ENCODE measurements at regions not wholly inside any gene's neighbourhood (a gene's known extent, or its start where the extent isn't known, plus 50 kb on each side); places are given as distances from the start of the nearest gene placed in this dataset.

GRCh38 chr4:184953971-184954370 is 64.3 kb upstream of the HELT start:
- Histone ChIP-seq H3K9me3 (ENCODE audit: control insufficient read depth, low read length) (no peaks in the 10 kb centered on the region), H3K27ac (ENCODE audit: insufficient read depth, low read length, poor library complexity, severe bottlenecking) (no peak overlapping the region), H3K27me3 (replicated peaks; ENCODE audit: control insufficient read depth, insufficient read depth, low read length, poor library complexity, severe bottlenecking) (no peaks in the 10 kb centered on the region), H3K4me1 (ENCODE audit: control insufficient read depth, insufficient read depth, low read length, poor library complexity, severe bottlenecking) (no peaks in the 10 kb centered on the region), H3K36me3 (ENCODE audit: control insufficient read depth, insufficient read depth, low read length) (no peaks in the 10 kb centered on the region), H3K4me3 (ENCODE audit: insufficient read depth, low read depth, low read length, poor library complexity, severe bottlenecking) (no peak overlapping the region)
- DNase-seq = no peak

DNA sequence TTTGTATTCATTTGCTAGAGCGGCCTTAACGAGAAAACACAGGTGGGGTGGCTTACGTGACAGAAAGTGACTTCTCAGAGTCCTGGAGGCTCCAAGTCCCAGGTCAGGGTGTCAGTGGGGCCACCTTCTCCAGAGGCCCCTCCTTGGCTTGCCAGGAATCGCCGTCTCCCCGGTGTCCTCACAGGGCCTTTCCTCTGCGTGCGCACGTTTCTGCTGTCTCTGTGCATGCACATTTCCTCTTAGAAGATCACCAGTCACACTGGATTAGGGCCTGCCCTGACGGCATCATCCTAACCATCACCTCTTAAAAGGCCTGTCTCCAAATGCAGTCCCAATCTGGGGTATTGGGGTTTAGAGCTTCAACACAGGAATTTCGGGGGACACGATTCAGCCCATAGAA is 63.8 kb upstream of the HELT start:
- no peaks in the 10 kb centered on the region for H3K36me3 ChIP-seq (ENCODE audit: control insufficient read depth, insufficient read depth, low read length)
- H3K27me3 ChIP-seq (replicated peaks; ENCODE audit: control insufficient read depth, insufficient read depth, low read length, poor library complexity, severe bottlenecking) = no peaks in the 10 kb centered on the region
- no peak overlapping the region for H3K27ac ChIP-seq (ENCODE audit: insufficient read depth, low read length, poor library complexity, severe bottlenecking)
- no peaks in the 10 kb centered on the region for H3K4me1 ChIP-seq (ENCODE audit: control insufficient read depth, insufficient read depth, low read length, poor library complexity, severe bottlenecking)
- H3K4me3 ChIP-seq (ENCODE audit: insufficient read depth, low read depth, low read length, poor library complexity, severe bottlenecking) = no peak overlapping the region
- DNase-seq = no peak
- H3K9me3 ChIP-seq (ENCODE audit: control insufficient read depth, low read length) = no peaks in the 10 kb centered on the region

- Histone ChIP-seq H3K36me3 (ENCODE audit: control insufficient read depth, insufficient read depth, low read length) (no peaks in the 10 kb centered on the region), H3K4me3 (ENCODE audit: insufficient read depth, low read depth, low read length, poor library complexity, severe bottlenecking) (no peak overlapping the region), H3K27ac (ENCODE audit: insufficient read depth, low read length, poor library complexity, severe bottlenecking) (no peak overlapping the region), H3K27me3 (replicated peaks; ENCODE audit: control insufficient read depth, insufficient read depth, low read length, poor library complexity, severe bottlenecking) (no peaks in the 10 kb centered on the region), H3K9me3 (ENCODE audit: control insufficient read depth, low read length) (no peaks in the 10 kb centered on the region), H3K4me1 (ENCODE audit: control insufficient read depth, insufficient read depth, low read length, poor library complexity, severe bottlenecking) (no peaks in the 10 kb centered on the region)
- DNase-seq = no peak
Measured at GRCh38 chr4:184955116-184955515, 63.2 kb upstream of the HELT start.

GRCh38 chr4:184955636-184956035 is 62.7 kb upstream of the HELT start:
- no peak for DNase-seq
- H3K9me3 ChIP-seq (ENCODE audit: control insufficient read depth, low read length) = no peaks in the 10 kb centered on the region
- H3K4me3 ChIP-seq (ENCODE audit: insufficient read depth, low read depth, low read length, poor library complexity, severe bottlenecking) = no peak overlapping the region
- H3K27ac ChIP-seq (ENCODE audit: insufficient read depth, low read length, poor library complexity, severe bottlenecking) = no peak overlapping the region
- no peaks in the 10 kb centered on the region for H3K27me3 ChIP-seq (replicated peaks; ENCODE audit: control insufficient read depth, insufficient read depth, low read length, poor library complexity, severe bottlenecking)
- H3K4me1 ChIP-seq (ENCODE audit: control insufficient read depth, insufficient read depth, low read length, poor library complexity, severe bottlenecking) = no peaks in the 10 kb centered on the region
- no peaks in the 10 kb centered on the region for H3K36me3 ChIP-seq (ENCODE audit: control insufficient read depth, insufficient read depth, low read length)

DNA sequence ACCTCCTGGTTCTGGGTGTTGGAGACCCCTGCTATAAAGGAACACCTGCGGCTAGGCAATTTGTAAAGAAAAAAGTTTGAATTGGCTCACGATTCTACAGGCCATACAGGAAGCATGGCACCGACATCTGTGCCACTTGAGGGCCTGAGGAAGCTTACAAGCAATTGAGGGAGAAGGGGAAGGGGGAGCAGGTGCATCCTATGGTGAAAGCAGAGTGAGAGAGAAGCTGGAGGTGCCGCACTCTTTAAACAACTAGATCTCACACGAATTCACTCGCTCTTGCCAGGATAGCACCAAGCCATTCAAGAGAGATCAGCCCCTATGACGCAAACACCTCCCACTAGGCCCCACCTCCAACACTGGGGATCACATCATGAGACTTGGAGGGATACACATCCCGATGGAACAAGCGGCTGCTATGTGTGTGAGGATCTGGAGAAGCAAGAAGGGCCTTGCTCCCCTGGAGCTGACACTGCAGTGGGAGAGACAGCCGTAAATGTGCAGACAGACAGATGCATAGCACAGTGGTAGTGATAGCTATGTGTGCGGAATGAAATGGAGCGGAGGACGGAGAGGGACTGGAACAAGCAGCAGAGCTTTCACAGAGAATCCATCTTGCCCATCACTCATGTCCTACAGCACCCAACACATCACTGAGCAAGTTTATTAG is 60.7 kb upstream of the HELT start:
- Histone ChIP-seq H3K9me3 (ENCODE audit: control insufficient read depth, low read length) (no peaks in the 10 kb centered on the region), H3K4me3 (ENCODE audit: insufficient read depth, low read depth, low read length, poor library complexity, severe bottlenecking) (no peak overlapping the region), H3K4me1 (ENCODE audit: control insufficient read depth, insufficient read depth, low read length, poor library complexity, severe bottlenecking) (no peaks in the 10 kb centered on the region), H3K27me3 (replicated peaks; ENCODE audit: control insufficient read depth, insufficient read depth, low read length, poor library complexity, severe bottlenecking) (no peaks in the 10 kb centered on the region), H3K27ac (ENCODE audit: insufficient read depth, low read length, poor library complexity, severe bottlenecking) (no peak overlapping the region), H3K36me3 (ENCODE audit: control insufficient read depth, insufficient read depth, low read length) (no peaks in the 10 kb centered on the region)
- DNase-seq = no peak

- Histone ChIP-seq H3K4me1 (ENCODE audit: control insufficient read depth, insufficient read depth, low read length, poor library complexity, severe bottlenecking) (no peaks in the 10 kb centered on the region), H3K27ac (ENCODE audit: insufficient read depth, low read length, poor library complexity, severe bottlenecking) (no peak overlapping the region), H3K36me3 (ENCODE audit: control insufficient read depth, insufficient read depth, low read length) (no peaks in the 10 kb centered on the region), H3K27me3 (replicated peaks; ENCODE audit: control insufficient read depth, insufficient read depth, low read length, poor library complexity, severe bottlenecking) (no peaks in the 10 kb centered on the region), H3K4me3 (ENCODE audit: insufficient read depth, low read depth, low read length, poor library complexity, severe bottlenecking) (no peak overlapping the region), H3K9me3 (ENCODE audit: control insufficient read depth, low read length) (no peaks in the 10 kb centered on the region)
- no peak for DNase-seq
Measured at GRCh38 chr4:184958127-184958922, 60.0 kb upstream of the HELT start.

DNA sequence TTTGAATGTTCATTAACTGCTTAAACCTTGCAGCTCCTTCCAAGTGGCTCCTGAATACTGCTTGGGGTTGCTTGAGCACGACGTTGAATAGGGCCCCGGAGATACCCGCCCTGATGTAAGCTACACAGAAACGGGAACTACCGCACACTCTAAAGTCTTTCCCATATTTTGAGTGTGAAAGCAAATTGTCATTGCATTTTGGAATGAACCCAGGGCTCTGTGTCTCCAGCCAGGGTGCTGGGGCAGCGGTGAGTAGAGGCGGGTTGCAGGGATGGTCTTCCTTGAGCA is 59.4 kb upstream of the HELT start:
- Histone ChIP-seq H3K4me3 (ENCODE audit: insufficient read depth, low read depth, low read length, poor library complexity, severe bottlenecking) (no peak overlapping the region), H3K36me3 (ENCODE audit: control insufficient read depth, insufficient read depth, low read length) (no peaks in the 10 kb centered on the region), H3K9me3 (ENCODE audit: control insufficient read depth, low read length) (no peaks in the 10 kb centered on the region), H3K27me3 (replicated peaks; ENCODE audit: control insufficient read depth, insufficient read depth, low read length, poor library complexity, severe bottlenecking) (no peaks in the 10 kb centered on the region), H3K4me1 (ENCODE audit: control insufficient read depth, insufficient read depth, low read length, poor library complexity, severe bottlenecking) (no peaks in the 10 kb centered on the region), H3K27ac (ENCODE audit: insufficient read depth, low read length, poor library complexity, severe bottlenecking) (no peak overlapping the region)
- DNase-seq = no peak

- Histone ChIP-seq H3K27me3 (replicated peaks; ENCODE audit: control insufficient read depth, insufficient read depth, low read length, poor library complexity, severe bottlenecking) (no peaks in the 10 kb centered on the region), H3K4me1 (ENCODE audit: control insufficient read depth, insufficient read depth, low read length, poor library complexity, severe bottlenecking) (no peaks in the 10 kb centered on the region), H3K9me3 (ENCODE audit: control insufficient read depth, low read length) (no peaks in the 10 kb centered on the region), H3K36me3 (ENCODE audit: control insufficient read depth, insufficient read depth, low read length) (no peaks in the 10 kb centered on the region), H3K27ac (ENCODE audit: insufficient read depth, low read length, poor library complexity, severe bottlenecking) (no peak overlapping the region), H3K4me3 (ENCODE audit: insufficient read depth, low read depth, low read length, poor library complexity, severe bottlenecking) (no peak overlapping the region)
- no peak for DNase-seq
Measured at GRCh38 chr4:184959309-184959708, 59.0 kb upstream of the HELT start.

- no peak for DNase-seq
- Histone ChIP-seq H3K9me3 (ENCODE audit: control insufficient read depth, low read length) (no peaks in the 10 kb centered on the region), H3K4me1 (ENCODE audit: control insufficient read depth, insufficient read depth, low read length, poor library complexity, severe bottlenecking) (no peaks in the 10 kb centered on the region), H3K27ac (ENCODE audit: insufficient read depth, low read length, poor library complexity, severe bottlenecking) (no peak overlapping the region), H3K4me3 (ENCODE audit: insufficient read depth, low read depth, low read length, poor library complexity, severe bottlenecking) (no peak overlapping the region), H3K36me3 (ENCODE audit: control insufficient read depth, insufficient read depth, low read length) (no peaks in the 10 kb centered on the region), H3K27me3 (replicated peaks; ENCODE audit: control insufficient read depth, insufficient read depth, low read length, poor library complexity, severe bottlenecking) (no peaks in the 10 kb centered on the region)
Measured at GRCh38 chr4:184959786-184960185, 58.5 kb upstream of the HELT start.

DNA sequence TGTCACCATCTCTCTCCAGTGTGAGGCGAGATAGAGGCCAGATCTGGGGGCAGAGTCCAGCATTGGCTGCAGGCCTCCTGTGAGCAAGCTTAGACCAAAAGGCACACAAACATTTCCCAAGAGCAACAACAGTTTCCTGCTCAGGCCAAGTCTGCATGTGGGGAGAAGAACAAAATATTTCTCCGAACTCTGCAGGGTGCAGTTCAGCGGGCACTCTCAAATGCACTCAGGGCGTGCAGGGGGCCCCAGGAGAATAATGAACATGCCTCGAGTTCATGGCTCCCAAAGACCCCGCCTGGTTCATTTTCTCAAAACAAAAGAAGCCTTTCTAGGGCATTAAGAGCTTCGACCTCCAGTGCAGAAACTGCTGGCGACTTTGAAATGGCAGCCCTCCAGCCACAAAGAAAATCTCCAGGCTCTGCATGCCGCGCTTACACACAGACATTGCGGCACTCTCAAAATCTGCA is 57.8 kb upstream of the HELT start:
- no peak for DNase-seq

More for the DNA sequence above, 57.8 kb upstream of the HELT start:
- H3K4me1 ChIP-seq (ENCODE audit: control insufficient read depth, insufficient read depth, low read length, poor library complexity, severe bottlenecking) = no peaks in the 10 kb centered on the region
- no peaks in the 10 kb centered on the region for H3K9me3 ChIP-seq (ENCODE audit: control insufficient read depth, low read length)
- H3K27me3 ChIP-seq (replicated peaks; ENCODE audit: control insufficient read depth, insufficient read depth, low read length, poor library complexity, severe bottlenecking) = no peaks in the 10 kb centered on the region
- H3K4me3 ChIP-seq (ENCODE audit: insufficient read depth, low read depth, low read length, poor library complexity, severe bottlenecking) = no peak overlapping the region
- H3K27ac ChIP-seq (ENCODE audit: insufficient read depth, low read length, poor library complexity, severe bottlenecking) = no peak overlapping the region
- no peaks in the 10 kb centered on the region for H3K36me3 ChIP-seq (ENCODE audit: control insufficient read depth, insufficient read depth, low read length)
